Activated CD8-positive, alpha-beta T cell treated with anti-CD3 and anti-CD28 coated beads for 36 hours (primary cell): ENCODE measurements at regions not wholly inside any gene's neighbourhood (a gene's known extent, or its start where the extent isn't known, plus 50 kb on each side); places are given as distances from the start of the nearest gene placed in this dataset.
"Not testable (repeated sequence)": the region's sequence is repeated elsewhere in the genome, so short reads cannot be mapped to it uniquely, and the experiment has no call there.

Experiments
- ATAC-seq: fragments of 200-7000 bp; cut with Tn5 transposase; one replicate; pipeline ENCODE4 v1.10.0; 2021; ENCODE audit warnings: mild to moderate bottlenecking, moderate library complexity
- CTCF ChIA-PET: fragments of 350-600 bp; sonication (Branson Sonifier 250); formaldehyde crosslinking; loops from one replicate; lab custom pipeline; 2021; ENCODE audit warnings: antibody characterized with exemption; lab: Charles Lee
- POLR2A ChIA-PET: fragments of 350-600 bp; sonication (Branson Sonifier 250); formaldehyde crosslinking; loops from one replicate; lab custom pipeline; 2021; ENCODE audit warnings: antibody characterized with exemption; lab: Charles Lee
- DNase-seq: peaks from one replicate; pipeline ENCODE4 v3.0.0-alpha.2; 2020
- H3K27ac Mint-ChIP-seq: one replicate; pipeline ENCODE4 v1.8.0; 2021; ENCODE audit warnings: mild to moderate bottlenecking, mixed read lengths
- H3K27me3 Mint-ChIP-seq: one replicate; pipeline ENCODE4 v1.8.0; 2021; ENCODE audit warnings: mixed read lengths
- H3K36me3 Mint-ChIP-seq: one replicate; pipeline ENCODE4 v1.8.0; 2021; ENCODE audit warnings: low read depth, mixed read lengths
- H3K4me1 Mint-ChIP-seq: one replicate; pipeline ENCODE4 v1.8.0; 2021; ENCODE audit warnings: low read depth, mixed read lengths
- H3K4me3 Mint-ChIP-seq: one replicate; pipeline ENCODE4 v1.8.0; 2021; ENCODE audit warnings: mild to moderate bottlenecking, moderate library complexity, mixed read lengths
- H3K9me3 Mint-ChIP-seq: one replicate; pipeline ENCODE4 v1.8.0; 2021; ENCODE audit warnings: mixed read lengths
- CTCF ChIP-seq: fragments of 200-600 bp; IDR thresholded peaks from one replicate; pipeline ENCODE4 v1.8.0; 2022; ENCODE audit warnings: antibody characterized with exemption, mild to moderate bottlenecking
- intact Hi-C: fragments of 100-400 bp; cut with micrococcal nuclease; formaldehyde crosslinking; loops from one replicate; pipeline ENCODE4 v1.10.0; 2022

- Mint-ChIP-seq H3K36me3 (no peaks in the 10 kb centered on the region), H3K4me1 (peaks cover under 1% of the 10 kb centered on the region), H3K9me3 (peaks cover under 1% of the 10 kb centered on the region), H3K4me3 (no peak overlapping the region), H3K27ac (no peak overlapping the region), H3K27me3 (no peaks in the 10 kb centered on the region)
- CTCF ChIA-PET: no interaction called here
- intact Hi-C loops: no loop called here
- no peak for TF ChIP-seq CTCF
- POLR2A ChIA-PET: no interaction called here
- DNase-seq: no peak
- no peak for ATAC-seq
Observed at GRCh38 chrX:40373641-40374040, 207.1 kb upstream of the ATP6AP2 start.

GRCh38 chrX:40373025-40373424 is 207.7 kb upstream of the ATP6AP2 start:
- Mint-ChIP-seq H3K9me3 (no peaks in the 10 kb centered on the region), H3K27ac (no peak overlapping the region), H3K36me3 (no peaks in the 10 kb centered on the region), H3K4me1 (peaks cover 3% of the 10 kb centered on the region), H3K4me3 (no peak overlapping the region), H3K27me3 (no peaks in the 10 kb centered on the region)
- DNase-seq: no peak
- no peak for TF ChIP-seq CTCF
- POLR2A ChIA-PET: no interaction called here
- intact Hi-C loops: no loop called here
- no peak for ATAC-seq
- CTCF ChIA-PET: no interaction called here

GRCh38 chrX:40371376-40371775 is 209.4 kb upstream of the ATP6AP2 start:
- ChIA-PET CTCF (no interaction called here), POLR2A (no interaction called here)
- H3K9me3 Mint-ChIP-seq: no peaks in the 10 kb centered on the region
- peaks cover 3% of the 10 kb centered on the region for H3K4me1 Mint-ChIP-seq
- no peak for TF ChIP-seq CTCF
- no peak overlapping the region for H3K27ac Mint-ChIP-seq
- no peak for DNase-seq
- no peak overlapping the region for H3K4me3 Mint-ChIP-seq
- no peaks in the 10 kb centered on the region for H3K27me3 Mint-ChIP-seq
- intact Hi-C loops: no loop called here
- ATAC-seq: no peak
- no peaks in the 10 kb centered on the region for H3K36me3 Mint-ChIP-seq

GRCh38 chrX:40368611-40369061 is 212.1 kb upstream of the ATP6AP2 start:
- Mint-ChIP-seq H3K36me3 (no peaks in the 10 kb centered on the region), H3K4me3 (no peak overlapping the region), H3K27ac (no peak overlapping the region), H3K9me3 (peaks cover 2% of the 10 kb centered on the region), H3K4me1 (peaks cover 3% of the 10 kb centered on the region), H3K27me3 (no peaks in the 10 kb centered on the region)
- DNase-seq (no peak), ATAC-seq (no peak)
- TF ChIP-seq CTCF: no peak
- CTCF ChIA-PET: no interaction called here
- POLR2A ChIA-PET: no interaction called here
- intact Hi-C loops: no loop called here

- POLR2A ChIA-PET: no interaction called here
- peaks cover 2% of the 10 kb centered on the region for H3K9me3 Mint-ChIP-seq
- intact Hi-C loops: no loop called here
- H3K27ac Mint-ChIP-seq: no peak overlapping the region
- H3K27me3 Mint-ChIP-seq: no peaks in the 10 kb centered on the region
- CTCF ChIA-PET: no interaction called here
- H3K4me1 Mint-ChIP-seq: peaks cover 3% of the 10 kb centered on the region
- no peak for ATAC-seq
- H3K36me3 Mint-ChIP-seq: no peaks in the 10 kb centered on the region
- no peak overlapping the region for H3K4me3 Mint-ChIP-seq
- DNase-seq: no peak
- TF ChIP-seq CTCF: no peak
Observed at GRCh38 chrX:40366661-40367060, 214.1 kb upstream of the ATP6AP2 start.

GRCh38 chrX:40362291-40362690 is 218.5 kb upstream of the ATP6AP2 start:
- CTCF ChIA-PET, H3K27ac Mint-ChIP-seq, H3K27me3 Mint-ChIP-seq, H3K4me1 Mint-ChIP-seq, H3K36me3 Mint-ChIP-seq, H3K9me3 Mint-ChIP-seq, intact Hi-C loops, H3K4me3 Mint-ChIP-seq, DNase-seq, ATAC-seq, POLR2A ChIA-PET: not testable (repeated sequence)
